B cell (primary cell): ENCODE measurements at regions not wholly inside any gene's neighbourhood (a gene's known extent, or its start where the extent isn't known, plus 50 kb on each side); places are given as distances from the start of the nearest gene placed in this dataset.

ENCODE experiments used
- CTCF ChIP-seq: fragments of 200-600 bp; IDR thresholded peaks from one replicate; pipeline ENCODE4 v1.8.0; 2022; ENCODE audit warnings: antibody characterized with exemption, mild to moderate bottlenecking
- EZH2 ChIP-seq: IDR thresholded peaks from 2 replicates; pipeline ENCODE4 v1.6.1; 2012; ENCODE audit warnings: borderline replicate concordance, low read depth, mild to moderate bottlenecking, moderate library complexity, low read length; ENCODE audit not compliant: insufficient read depth, poor library complexity, severe bottlenecking

DNA sequence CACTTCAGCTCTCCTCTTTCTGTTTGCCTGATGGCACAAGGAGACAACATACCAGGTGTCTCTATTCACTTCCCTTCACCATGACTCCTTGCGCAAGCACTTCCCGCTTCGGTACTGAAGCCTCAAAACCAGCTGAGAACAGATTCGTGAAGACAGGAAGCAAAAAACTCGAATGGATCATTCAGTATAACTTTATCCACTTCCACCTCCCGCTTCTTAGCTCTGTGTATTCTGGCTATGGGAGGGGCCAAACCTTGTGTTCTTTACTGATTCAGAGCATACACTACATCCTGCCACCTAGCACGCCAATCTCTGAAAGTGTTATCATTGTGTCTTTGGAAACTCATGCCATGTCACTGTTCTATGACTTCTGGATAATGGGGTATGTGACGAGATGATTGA, 62.2 kb upstream of the ADA2 start:
- TF ChIP-seq CTCF (no peak), EZH2 (no peak)
